Ovary (tissue), 3 donors: ENCODE measurements at regions not wholly inside any gene's neighbourhood (a gene's known extent, or its start where the extent isn't known, plus 50 kb on each side); places are given as distances from the start of the nearest gene placed in this dataset.

Experiments used
- EP300 ChIP-seq: sonication (generic); formaldehyde crosslinking; IDR thresholded peaks from one replicate; pipeline ENCODE4 v1.6.1; 2017; ENCODE audit warnings: antibody characterized with exemption
- POLR2A ChIP-seq: fragments of 450-650 bp; IDR thresholded peaks from one replicate; pipeline ENCODE4 v1.6.1; 2017; ENCODE audit warnings: antibody characterized with exemption, mild to moderate bottlenecking, moderate library complexity
- TF ChIP-seq, protein P1 (sequence below), 3 donors: fragments of 450-650 bp in 2 of 3; fragments of 200-600 bp in 1 of 3; IDR thresholded peaks; one replicate each; pipeline versions ENCODE4 v1.5.1 to v1.8.0; 2016 to 2022; ENCODE audit warnings: antibody characterized with exemption in 3 of 3, mild to moderate bottlenecking in 1 of 3
- donor health status: DM: no; HTN: no; CAD: no.

DNA sequence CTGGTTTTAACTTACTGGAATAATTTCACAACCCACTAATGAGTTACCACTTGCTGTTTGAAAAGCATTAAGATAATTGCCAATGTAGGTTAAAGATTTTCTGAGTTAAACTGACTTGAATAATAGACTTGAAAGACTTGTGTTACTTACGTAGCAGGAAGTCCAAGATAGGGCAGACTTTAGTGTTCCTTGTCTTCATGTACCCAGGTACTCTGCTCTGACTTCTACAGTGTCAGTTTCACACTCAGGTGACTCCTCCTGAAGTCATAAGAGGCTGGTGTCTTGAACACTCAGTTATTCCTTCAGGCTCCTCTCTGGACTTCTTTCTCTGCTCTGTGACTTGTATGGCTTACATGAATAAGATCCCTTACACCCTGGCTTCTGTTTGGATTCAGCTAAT lies 76.3 kb upstream of the SGK1 start:
- TF ChIP-seq POLR2A (no peak), EP300 (no peak)
- TF ChIP-seq, protein P1, sequence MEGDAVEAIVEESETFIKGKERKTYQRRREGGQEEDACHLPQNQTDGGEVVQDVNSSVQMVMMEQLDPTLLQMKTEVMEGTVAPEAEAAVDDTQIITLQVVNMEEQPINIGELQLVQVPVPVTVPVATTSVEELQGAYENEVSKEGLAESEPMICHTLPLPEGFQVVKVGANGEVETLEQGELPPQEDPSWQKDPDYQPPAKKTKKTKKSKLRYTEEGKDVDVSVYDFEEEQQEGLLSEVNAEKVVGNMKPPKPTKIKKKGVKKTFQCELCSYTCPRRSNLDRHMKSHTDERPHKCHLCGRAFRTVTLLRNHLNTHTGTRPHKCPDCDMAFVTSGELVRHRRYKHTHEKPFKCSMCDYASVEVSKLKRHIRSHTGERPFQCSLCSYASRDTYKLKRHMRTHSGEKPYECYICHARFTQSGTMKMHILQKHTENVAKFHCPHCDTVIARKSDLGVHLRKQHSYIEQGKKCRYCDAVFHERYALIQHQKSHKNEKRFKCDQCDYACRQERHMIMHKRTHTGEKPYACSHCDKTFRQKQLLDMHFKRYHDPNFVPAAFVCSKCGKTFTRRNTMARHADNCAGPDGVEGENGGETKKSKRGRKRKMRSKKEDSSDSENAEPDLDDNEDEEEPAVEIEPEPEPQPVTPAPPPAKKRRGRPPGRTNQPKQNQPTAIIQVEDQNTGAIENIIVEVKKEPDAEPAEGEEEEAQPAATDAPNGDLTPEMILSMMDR (IDR thresholded peaks at IDR 0.05): no peak
